ENCODE measurements at regions not wholly inside any gene's neighbourhood (a gene's known extent, or its start where the extent isn't known, plus 50 kb on each side); places are given as distances from the start of the nearest gene placed in this dataset.

DNA sequence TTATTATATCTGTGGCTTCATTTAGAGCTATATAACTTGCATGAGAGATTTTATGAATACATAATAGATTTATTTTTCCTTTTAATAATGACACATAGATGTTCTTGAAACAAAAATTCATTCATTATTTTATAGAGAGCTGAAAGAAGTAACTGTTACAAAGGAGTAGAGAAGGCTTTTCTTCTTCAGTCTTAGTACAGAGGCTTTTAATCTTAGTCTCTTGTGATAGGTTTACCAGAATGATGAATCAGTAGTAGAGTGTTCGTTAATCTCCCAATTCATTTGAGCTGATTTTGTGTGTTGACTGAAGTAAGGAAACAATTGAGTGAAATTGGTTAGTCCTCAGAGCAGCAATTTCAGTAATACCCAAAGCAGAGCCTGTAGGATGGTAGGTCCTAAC, 1284.1 kb upstream of the ACO1 start:
- Histone ChIP-seq H3K9ac (replicated peaks; ENCODE audit: extremely low read depth, insufficient read depth, low read length) (no peak overlapping the region), H3K4me3 (replicated peaks in 1 of 3; ENCODE audit: insufficient read depth in 1 of 3, low read depth in 1 of 3, low read length in 3 of 3) (no peak overlapping the region), H3K36me3 (ENCODE audit: control insufficient read depth in 2 of 2, extremely low read depth in 1 of 2, insufficient read depth in 2 of 2, low read length in 2 of 2) (no peaks in the 10 kb centered on the region), H3K27me3 (ENCODE audit: control insufficient read depth in 2 of 2, insufficient read depth in 2 of 2, low read length in 2 of 2) (no peaks in the 10 kb centered on the region), H3K27ac (ENCODE audit: insufficient read depth, low read depth, low read length) (no peak overlapping the region), H3K79me2 (ENCODE audit: control insufficient read depth, insufficient read depth, low read length) (no peaks in the 10 kb centered on the region), H3K9me1 (replicated peaks; ENCODE audit: control insufficient read depth, extremely low read depth, insufficient read depth, low read length) (no peaks in the 10 kb centered on the region), H3K4me2 (ENCODE audit: insufficient read depth, low read length) (no peak overlapping the region), H3K9me3 (replicated peaks; ENCODE audit: control insufficient read depth, insufficient read depth, low read length) (no peaks in the 10 kb centered on the region), H2AFZ (ENCODE audit: low read depth, low read length) (no peak overlapping the region), H4K20me1 (replicated peaks; ENCODE audit: control insufficient read depth, extremely low read depth, insufficient read depth, low read length) (no peaks in the 10 kb centered on the region), H3K4me1 (ENCODE audit: control insufficient read depth, extremely low read depth, insufficient read depth, low read length) (no peaks in the 10 kb centered on the region)
- dilution Hi-C loops (cut with MboI; ENCODE audit: extremely low pct_ligation_motif_present, low sequenced_read_pairs) (no loop called here), intact Hi-C loops (cut with micrococcal nuclease) (no loop called here)
- no peak for TF ChIP-seq GATA2 (IDR thresholded peaks at IDR 0.05; ENCODE audit: insufficient read depth, insufficient read length, low read depth, low read length)
- no peak for TF ChIP-seq EZH2 (IDR thresholded peaks at IDR 0.05; ENCODE audit: borderline replicate concordance, low read depth, low read length, severe bottlenecking)
- TF ChIP-seq, protein P1, sequence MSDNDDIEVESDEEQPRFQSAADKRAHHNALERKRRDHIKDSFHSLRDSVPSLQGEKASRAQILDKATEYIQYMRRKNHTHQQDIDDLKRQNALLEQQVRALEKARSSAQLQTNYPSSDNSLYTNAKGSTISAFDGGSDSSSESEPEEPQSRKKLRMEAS (IDR thresholded peaks at IDR 0.05; ENCODE audit: insufficient read depth, insufficient read length), result no peak
- TF ChIP-seq JUN (IDR thresholded peaks at IDR 0.05; ENCODE audit: borderline replicate concordance, insufficient read depth, insufficient read length, low read depth), result no peak
- TF ChIP-seq MYC (IDR thresholded peaks at IDR 0.05; ENCODE audit: low read depth, low read length), result no peak
- TF ChIP-seq POLR2AphosphoS5 (IDR thresholded peaks at IDR 0.05; ENCODE audit: insufficient read depth, low read depth, low read length), result no peak
- TF ChIP-seq FOS (IDR thresholded peaks at IDR 0.05; ENCODE audit: borderline replicate concordance, insufficient read depth, low read length), result no peak
- TF ChIP-seq, protein P2, sequence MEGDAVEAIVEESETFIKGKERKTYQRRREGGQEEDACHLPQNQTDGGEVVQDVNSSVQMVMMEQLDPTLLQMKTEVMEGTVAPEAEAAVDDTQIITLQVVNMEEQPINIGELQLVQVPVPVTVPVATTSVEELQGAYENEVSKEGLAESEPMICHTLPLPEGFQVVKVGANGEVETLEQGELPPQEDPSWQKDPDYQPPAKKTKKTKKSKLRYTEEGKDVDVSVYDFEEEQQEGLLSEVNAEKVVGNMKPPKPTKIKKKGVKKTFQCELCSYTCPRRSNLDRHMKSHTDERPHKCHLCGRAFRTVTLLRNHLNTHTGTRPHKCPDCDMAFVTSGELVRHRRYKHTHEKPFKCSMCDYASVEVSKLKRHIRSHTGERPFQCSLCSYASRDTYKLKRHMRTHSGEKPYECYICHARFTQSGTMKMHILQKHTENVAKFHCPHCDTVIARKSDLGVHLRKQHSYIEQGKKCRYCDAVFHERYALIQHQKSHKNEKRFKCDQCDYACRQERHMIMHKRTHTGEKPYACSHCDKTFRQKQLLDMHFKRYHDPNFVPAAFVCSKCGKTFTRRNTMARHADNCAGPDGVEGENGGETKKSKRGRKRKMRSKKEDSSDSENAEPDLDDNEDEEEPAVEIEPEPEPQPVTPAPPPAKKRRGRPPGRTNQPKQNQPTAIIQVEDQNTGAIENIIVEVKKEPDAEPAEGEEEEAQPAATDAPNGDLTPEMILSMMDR (IDR thresholded peaks at IDR 0.05; ENCODE audit: extremely low read depth in 1 of 2, insufficient read depth in 1 of 2, low read depth in 1 of 2, low read length in 2 of 2), result no peak
- no peak for TF ChIP-seq POLR2A (IDR thresholded peaks at IDR 0.05; ENCODE audit: low read depth, low read length)
- FAIRE-seq (no peak), DNase-seq (ENCODE audit: low read depth, low spot score) (no peak)
- ChIA-PET POLR2A (no interaction called here), CTCF (no interaction called here)
- no TSS peak for BruUV-seq (replicated peaks)
